ENCODE measurements at regions not wholly inside any gene's neighbourhood (a gene's known extent, or its start where the extent isn't known, plus 50 kb on each side); places are given as distances from the start of the nearest gene placed in this dataset.

DNA sequence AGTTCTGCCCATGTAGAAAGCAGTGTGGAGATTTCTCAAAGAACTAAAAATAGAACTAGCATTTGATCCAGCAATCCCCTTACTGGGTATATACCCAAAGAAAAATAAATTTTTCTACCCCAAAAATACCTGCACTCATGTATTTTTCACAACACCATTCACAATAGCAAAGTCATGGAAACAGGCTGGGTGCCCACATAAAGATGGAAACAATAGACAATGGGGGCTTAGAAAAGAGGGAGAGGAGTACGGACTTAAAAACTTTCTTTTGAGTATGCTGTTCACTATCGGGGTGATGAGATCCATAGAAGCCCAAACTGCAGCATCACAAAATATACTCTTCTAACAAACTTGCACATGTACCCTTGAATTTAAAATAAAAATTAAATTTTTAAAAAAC, 345.1 kb upstream of the CCDC54 start:
- Histone ChIP-seq H3K27me3 (replicated peaks; ENCODE audit: control insufficient read depth, insufficient read depth, low read length) (no peaks in the 10 kb centered on the region), H3K9ac (ENCODE audit: low read length) (no peak overlapping the region), H3K9me3 (ENCODE audit: control insufficient read depth, low read length) (peaks cover 14% of the 10 kb centered on the region), H3K4me1 (ENCODE audit: control insufficient read depth, insufficient read depth, low read length) (no peaks in the 10 kb centered on the region), H3K36me3 (ENCODE audit: control insufficient read depth, insufficient read depth, low read length, severe bottlenecking) (no peaks in the 10 kb centered on the region), H3K4me3 (ENCODE audit: low read length) (no peak overlapping the region)
- DNase-seq (ENCODE audit: low read depth), result no peak

DNA sequence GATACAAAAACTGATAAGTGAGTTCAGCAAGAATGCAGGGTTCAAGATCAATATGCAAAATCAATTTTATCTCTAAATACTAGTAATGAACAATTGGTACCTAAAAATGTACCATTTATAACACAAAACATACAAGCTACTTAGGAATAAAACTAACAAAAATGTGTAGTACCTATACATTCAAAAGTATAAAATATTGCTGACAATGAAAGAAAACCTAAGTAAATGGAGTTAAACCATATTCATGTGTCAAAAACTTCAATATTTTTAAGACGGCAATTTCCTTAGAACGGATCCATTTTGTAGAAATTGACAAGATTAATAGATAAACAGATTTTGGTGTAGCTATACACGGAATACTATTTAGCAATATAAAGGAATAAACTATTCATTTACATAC, 343.1 kb upstream of the CCDC54 start:
- no peaks in the 10 kb centered on the region for H3K36me3 ChIP-seq (ENCODE audit: control insufficient read depth, insufficient read depth, low read length, severe bottlenecking)
- H3K9ac ChIP-seq (ENCODE audit: low read length), result no peak overlapping the region
- H3K27me3 ChIP-seq (replicated peaks; ENCODE audit: control insufficient read depth, insufficient read depth, low read length), result no peaks in the 10 kb centered on the region
- H3K9me3 ChIP-seq (ENCODE audit: control insufficient read depth, low read length), result peaks cover 20% of the 10 kb centered on the region
- DNase-seq (ENCODE audit: low read depth), result no peak
- H3K4me1 ChIP-seq (ENCODE audit: control insufficient read depth, insufficient read depth, low read length), result no peaks in the 10 kb centered on the region
- no peak overlapping the region for H3K4me3 ChIP-seq (ENCODE audit: low read length)

DNA sequence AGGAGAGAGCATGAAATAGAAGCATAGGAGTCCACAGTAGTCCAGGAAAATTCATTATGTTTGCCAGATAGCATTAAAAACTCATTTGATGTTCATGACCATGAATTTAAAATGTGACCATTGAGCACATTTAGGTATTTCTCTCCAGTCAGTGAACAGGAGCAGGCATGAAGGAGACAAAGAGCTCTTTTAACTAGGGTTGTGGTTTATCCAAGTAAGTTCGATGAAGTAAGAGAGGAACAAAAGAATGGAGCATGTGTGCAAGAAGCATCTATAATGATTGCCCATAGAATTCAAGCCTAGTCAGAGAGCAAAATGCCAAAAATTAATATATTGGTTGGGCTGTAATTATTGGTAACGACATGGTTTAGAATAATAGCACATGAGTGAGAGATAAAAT, 342.1 kb upstream of the CCDC54 start:
- H3K9me3 ChIP-seq (ENCODE audit: control insufficient read depth, low read length), result peaks cover 20% of the 10 kb centered on the region
- no peak overlapping the region for H3K4me3 ChIP-seq (ENCODE audit: low read length)
- H3K4me1 ChIP-seq (ENCODE audit: control insufficient read depth, insufficient read depth, low read length), result no peaks in the 10 kb centered on the region
- no peaks in the 10 kb centered on the region for H3K27me3 ChIP-seq (replicated peaks; ENCODE audit: control insufficient read depth, insufficient read depth, low read length)
- no peak overlapping the region for H3K9ac ChIP-seq (ENCODE audit: low read length)
- H3K36me3 ChIP-seq (ENCODE audit: control insufficient read depth, insufficient read depth, low read length, severe bottlenecking), result no peaks in the 10 kb centered on the region
- no peak for DNase-seq (ENCODE audit: low read depth)

GRCh38 chr3:107044677-107045076, 332.6 kb upstream of the CCDC54 start:
- Histone ChIP-seq H3K36me3 (ENCODE audit: control insufficient read depth, insufficient read depth, low read length, severe bottlenecking) (no peaks in the 10 kb centered on the region), H3K4me3 (ENCODE audit: low read length) (no peak overlapping the region), H3K9ac (ENCODE audit: low read length) (no peak overlapping the region), H3K4me1 (ENCODE audit: control insufficient read depth, insufficient read depth, low read length) (no peaks in the 10 kb centered on the region), H3K9me3 (ENCODE audit: control insufficient read depth, low read length) (no peaks in the 10 kb centered on the region), H3K27me3 (replicated peaks; ENCODE audit: control insufficient read depth, insufficient read depth, low read length) (no peaks in the 10 kb centered on the region)
- DNase-seq (ENCODE audit: low read depth), result no peak

DNA sequence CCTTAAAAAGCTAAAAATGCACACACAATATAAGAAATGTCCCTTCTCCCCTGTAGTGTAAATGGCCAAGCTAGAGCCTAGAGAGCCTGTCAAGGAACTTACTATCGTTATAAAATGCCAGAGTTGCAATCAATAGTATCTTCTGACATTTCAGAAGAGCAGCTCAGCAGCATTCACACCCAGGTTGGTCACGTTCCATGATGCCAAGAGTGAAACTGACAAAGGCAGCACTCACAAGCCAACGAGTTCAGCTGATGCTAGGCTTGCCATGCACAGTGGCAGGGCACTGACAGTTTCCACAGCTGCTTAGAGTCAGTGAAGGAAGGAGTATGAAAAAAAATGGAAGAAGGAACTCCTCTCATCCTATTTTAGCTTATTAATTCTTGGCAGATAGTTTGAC, 331.4 kb upstream of the CCDC54 start:
- Histone ChIP-seq H3K4me1 (ENCODE audit: control insufficient read depth, insufficient read depth, low read length) (no peaks in the 10 kb centered on the region), H3K9me3 (ENCODE audit: control insufficient read depth, low read length) (no peaks in the 10 kb centered on the region), H3K36me3 (ENCODE audit: control insufficient read depth, insufficient read depth, low read length, severe bottlenecking) (no peaks in the 10 kb centered on the region), H3K4me3 (ENCODE audit: low read length) (no peak overlapping the region), H3K9ac (ENCODE audit: low read length) (no peak overlapping the region), H3K27me3 (replicated peaks; ENCODE audit: control insufficient read depth, insufficient read depth, low read length) (no peaks in the 10 kb centered on the region)
- DNase-seq (ENCODE audit: low read depth), result no peak

DNA sequence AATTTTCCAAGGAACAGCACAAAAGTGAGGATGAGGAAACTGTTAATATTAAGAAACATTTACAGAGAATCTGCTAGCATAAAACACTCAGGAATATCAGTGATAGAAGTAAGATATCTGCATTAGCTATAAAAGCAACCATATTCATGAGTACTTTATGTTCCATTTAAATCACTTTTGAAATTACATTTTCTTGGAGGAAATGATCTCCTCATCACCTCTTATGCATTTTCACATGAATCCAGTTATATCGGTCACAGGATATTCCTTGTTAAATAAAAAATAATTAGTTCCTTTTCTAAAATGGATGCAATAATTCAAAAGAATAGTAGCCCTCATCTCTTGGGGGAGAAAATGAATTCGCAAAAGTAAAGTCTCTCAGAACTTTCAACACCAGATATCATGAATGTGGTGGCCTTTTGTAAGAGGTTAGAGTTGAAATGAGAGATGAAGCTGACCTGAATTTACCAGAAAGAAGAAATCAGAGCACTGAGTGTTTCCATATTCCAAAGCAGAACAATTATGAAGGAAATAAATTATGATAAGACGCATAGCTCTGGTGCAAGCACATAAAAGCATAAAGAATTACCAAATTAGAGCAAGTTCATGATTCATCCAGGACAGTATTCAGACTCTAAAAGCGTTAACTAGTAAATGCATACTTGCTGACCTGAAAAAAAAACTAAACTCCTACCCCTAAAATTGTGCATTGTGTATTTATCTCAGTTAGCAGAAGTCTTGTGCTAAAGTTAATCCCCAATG, 321.9 kb upstream of the CCDC54 start:
- Histone ChIP-seq H3K27me3 (replicated peaks; ENCODE audit: control insufficient read depth, insufficient read depth, low read length) (no peaks in the 10 kb centered on the region), H3K9ac (ENCODE audit: low read length) (no peak overlapping the region), H3K36me3 (ENCODE audit: control insufficient read depth, insufficient read depth, low read length, severe bottlenecking) (no peaks in the 10 kb centered on the region), H3K9me3 (ENCODE audit: control insufficient read depth, low read length) (no peaks in the 10 kb centered on the region), H3K4me1 (ENCODE audit: control insufficient read depth, insufficient read depth, low read length) (peaks cover 12% of the 10 kb centered on the region), H3K4me3 (ENCODE audit: low read length) (no peak overlapping the region)
- no peak for DNase-seq (ENCODE audit: low read depth)

DNA sequence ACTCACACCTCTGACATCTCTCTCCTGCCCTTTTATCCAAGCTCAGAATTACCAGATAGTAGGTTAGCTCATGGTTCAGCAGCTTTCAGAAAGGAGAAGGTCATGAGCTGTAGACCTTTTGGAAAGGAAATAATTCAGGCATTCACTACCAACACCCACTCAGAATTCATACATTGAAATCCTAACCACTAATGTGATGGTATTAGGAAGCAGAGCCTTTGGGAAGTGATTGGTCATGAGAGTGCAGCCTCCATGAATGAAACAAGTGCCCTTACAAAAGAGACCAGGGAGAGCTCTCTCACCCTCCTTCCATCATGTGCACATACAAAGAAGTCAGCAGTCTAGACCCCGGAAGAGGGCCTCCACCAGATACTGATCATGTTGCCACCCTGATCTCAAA, 315.8 kb upstream of the CCDC54 start:
- H3K36me3 ChIP-seq (ENCODE audit: control insufficient read depth, insufficient read depth, low read length, severe bottlenecking), result no peaks in the 10 kb centered on the region
- no peak overlapping the region for H3K4me3 ChIP-seq (ENCODE audit: low read length)
- no peaks in the 10 kb centered on the region for H3K9me3 ChIP-seq (ENCODE audit: control insufficient read depth, low read length)
- H3K9ac ChIP-seq (ENCODE audit: low read length), result no peak overlapping the region
- peaks cover 31% of the 10 kb centered on the region for H3K4me1 ChIP-seq (ENCODE audit: control insufficient read depth, insufficient read depth, low read length)
- no peak for DNase-seq (ENCODE audit: low read depth)
- no peaks in the 10 kb centered on the region for H3K27me3 ChIP-seq (replicated peaks; ENCODE audit: control insufficient read depth, insufficient read depth, low read length)

- no peaks in the 10 kb centered on the region for H3K9me3 ChIP-seq (ENCODE audit: control insufficient read depth, low read length)
- H3K27me3 ChIP-seq (replicated peaks; ENCODE audit: control insufficient read depth, insufficient read depth, low read length), result no peaks in the 10 kb centered on the region
- peaks cover 31% of the 10 kb centered on the region for H3K4me1 ChIP-seq (ENCODE audit: control insufficient read depth, insufficient read depth, low read length)
- no peaks in the 10 kb centered on the region for H3K36me3 ChIP-seq (ENCODE audit: control insufficient read depth, insufficient read depth, low read length, severe bottlenecking)
- H3K4me3 ChIP-seq (ENCODE audit: low read length), result no peak overlapping the region
- no peak overlapping the region for H3K9ac ChIP-seq (ENCODE audit: low read length)
- no peak for DNase-seq (ENCODE audit: low read depth)
Measured at GRCh38 chr3:107062310-107062709, 314.9 kb upstream of the CCDC54 start.

DNA sequence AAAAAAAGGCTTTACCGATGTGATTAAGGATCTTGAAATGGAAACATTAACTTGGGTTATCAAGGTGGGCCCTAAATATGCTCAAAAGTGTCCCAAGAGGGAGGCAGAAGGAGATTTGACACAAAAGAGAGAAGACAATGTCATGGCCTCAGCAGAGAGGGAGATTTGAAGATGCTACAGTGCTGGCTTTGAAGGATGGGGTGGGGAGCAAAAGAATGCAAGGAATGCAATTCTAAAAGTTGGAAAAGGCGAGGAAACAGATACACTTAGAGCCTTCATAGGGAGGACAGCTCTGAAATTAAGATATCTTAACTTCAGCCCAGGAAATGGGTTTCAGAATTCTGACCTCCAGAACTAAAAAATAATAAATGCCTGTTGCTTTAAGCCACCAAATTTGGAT, 314.5 kb upstream of the CCDC54 start:
- Histone ChIP-seq H3K4me3 (ENCODE audit: low read length) (no peak overlapping the region), H3K36me3 (ENCODE audit: control insufficient read depth, insufficient read depth, low read length, severe bottlenecking) (no peaks in the 10 kb centered on the region), H3K4me1 (ENCODE audit: control insufficient read depth, insufficient read depth, low read length) (peaks cover 31% of the 10 kb centered on the region), H3K9me3 (ENCODE audit: control insufficient read depth, low read length) (no peaks in the 10 kb centered on the region), H3K9ac (ENCODE audit: low read length) (peak overlapping the region; percentile 12), H3K27me3 (replicated peaks; ENCODE audit: control insufficient read depth, insufficient read depth, low read length) (no peaks in the 10 kb centered on the region)
- no peak for DNase-seq (ENCODE audit: low read depth)

DNA sequence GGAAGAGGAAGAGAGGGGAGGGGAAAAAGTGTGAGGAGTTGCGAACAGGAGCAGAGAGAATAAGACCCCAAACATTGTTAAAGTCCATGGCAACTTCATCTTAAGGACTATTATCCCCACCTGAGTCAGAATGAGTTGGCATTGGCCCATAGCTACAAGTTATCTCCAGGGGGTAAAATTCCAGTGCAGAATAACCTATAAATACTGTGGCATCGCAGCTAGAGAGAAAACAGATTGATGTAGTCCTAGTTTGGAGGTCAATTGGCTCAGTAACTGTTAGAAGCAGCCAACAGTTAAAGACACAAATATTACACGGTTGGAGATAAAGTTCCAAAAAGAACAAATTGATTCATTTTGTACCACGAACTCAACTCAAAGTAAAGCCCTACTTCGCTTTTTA, 313.9 kb upstream of the CCDC54 start:
- H3K9me3 ChIP-seq (ENCODE audit: control insufficient read depth, low read length), result no peaks in the 10 kb centered on the region
- H3K27me3 ChIP-seq (replicated peaks; ENCODE audit: control insufficient read depth, insufficient read depth, low read length), result no peaks in the 10 kb centered on the region

DNA sequence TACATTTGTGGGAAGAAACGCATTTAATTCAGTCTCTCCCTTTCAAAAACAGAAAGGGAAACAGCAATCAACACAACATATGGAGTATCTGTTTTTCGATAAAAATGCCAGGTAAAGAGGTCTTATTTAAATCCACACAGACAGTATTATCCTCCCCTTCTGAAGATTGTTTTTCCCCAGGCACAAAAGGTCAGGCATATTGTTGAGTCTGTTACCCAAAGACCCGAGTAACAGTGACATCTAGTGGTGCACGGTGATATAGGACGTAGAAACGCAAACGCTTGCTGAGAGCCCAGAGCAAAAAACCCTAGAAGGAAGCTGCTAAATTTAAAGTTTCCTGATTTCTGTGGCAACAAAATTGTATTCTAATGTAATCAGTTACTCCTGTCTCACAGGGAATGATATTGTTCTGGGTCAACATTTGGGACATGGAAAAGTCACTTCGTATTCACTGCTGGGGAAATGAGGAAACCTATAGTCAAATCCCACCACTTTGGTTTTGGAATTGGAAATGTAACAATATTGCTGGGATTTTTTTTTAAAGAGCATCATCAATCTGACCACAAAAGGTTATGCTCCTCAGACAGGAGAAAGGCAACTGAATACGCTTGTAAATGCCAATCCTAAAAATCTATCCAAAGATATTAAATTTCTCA, 312.7 kb upstream of the CCDC54 start:
- Histone ChIP-seq H3K27me3 (replicated peaks; ENCODE audit: control insufficient read depth, insufficient read depth, low read length) (no peaks in the 10 kb centered on the region), H3K9me3 (ENCODE audit: control insufficient read depth, low read length) (no peaks in the 10 kb centered on the region), H3K36me3 (ENCODE audit: control insufficient read depth, insufficient read depth, low read length, severe bottlenecking) (no peaks in the 10 kb centered on the region), H3K4me1 (ENCODE audit: control insufficient read depth, insufficient read depth, low read length) (peaks cover 43% of the 10 kb centered on the region), H3K4me3 (ENCODE audit: low read length) (no peak overlapping the region), H3K9ac (ENCODE audit: low read length) (peak overlapping the region; percentile 32)
- DNase-seq (ENCODE audit: low read depth), result peak; percentile 93

More for the DNA sequence above, 313.9 kb upstream of the CCDC54 start:
- no peak for DNase-seq (ENCODE audit: low read depth)
- H3K4me3 ChIP-seq (ENCODE audit: low read length), result no peak overlapping the region
- no peaks in the 10 kb centered on the region for H3K36me3 ChIP-seq (ENCODE audit: control insufficient read depth, insufficient read depth, low read length, severe bottlenecking)
- H3K9ac ChIP-seq (ENCODE audit: low read length), result peak overlapping the region; percentile 12
- H3K4me1 ChIP-seq (ENCODE audit: control insufficient read depth, insufficient read depth, low read length), result peaks cover 32% of the 10 kb centered on the region
